Stimulated activated CD4-positive, alpha-beta T cell treated with anti-CD3 and anti-CD28 coated beads, Interleukin-15, amount 100 ng/mL, for 48 hours (primary cell): ENCODE measurements at regions not wholly inside any gene's neighbourhood (a gene's known extent, or its start where the extent isn't known, plus 50 kb on each side); places are given as distances from the start of the nearest gene placed in this dataset.
"Not testable (repeated sequence)": the region's sequence is repeated elsewhere in the genome, so short reads cannot be mapped to it uniquely, and the experiment has no call there.

Source experiments
- DNase-seq, 2 donors: peaks; one replicate each; pipeline ENCODE4 v3.0.0-alpha.2; 2020; ENCODE audit warnings: low read depth in 2 of 2

DNA sequence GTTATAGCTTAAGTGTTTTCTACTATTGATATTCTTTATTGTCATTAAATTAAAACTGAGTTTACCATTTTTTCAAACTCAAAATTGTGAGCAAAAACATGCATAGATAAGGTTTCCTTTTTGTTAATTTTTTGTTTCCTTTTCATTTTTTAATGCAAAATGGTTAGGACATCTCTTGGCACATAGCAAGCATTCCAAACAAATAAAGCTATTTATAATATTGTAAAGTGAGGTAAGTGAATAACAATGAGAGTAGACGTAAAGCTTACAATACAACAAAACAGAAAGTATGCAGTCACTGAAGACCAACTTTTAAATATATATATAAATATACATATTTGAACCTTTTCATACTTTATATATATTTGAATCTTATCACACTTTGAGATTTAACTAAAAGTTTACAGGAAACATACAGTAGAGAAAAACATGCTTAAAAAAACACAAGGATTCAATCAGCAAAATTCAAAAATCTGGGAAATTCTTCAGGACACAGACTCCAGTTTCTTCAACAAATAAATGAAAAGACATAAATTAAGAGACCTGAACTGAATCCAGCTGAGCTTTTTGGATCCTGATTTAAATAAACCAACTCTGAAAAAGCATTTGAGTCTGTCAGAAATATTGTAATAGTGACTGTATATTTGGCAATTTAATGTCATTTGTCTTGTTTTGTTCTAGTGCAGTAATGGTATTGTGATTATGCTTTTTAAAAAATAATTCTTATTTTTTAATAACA is 67.5 kb upstream of the SAMSN1 start:
- DNase-seq, result no peak

DNA sequence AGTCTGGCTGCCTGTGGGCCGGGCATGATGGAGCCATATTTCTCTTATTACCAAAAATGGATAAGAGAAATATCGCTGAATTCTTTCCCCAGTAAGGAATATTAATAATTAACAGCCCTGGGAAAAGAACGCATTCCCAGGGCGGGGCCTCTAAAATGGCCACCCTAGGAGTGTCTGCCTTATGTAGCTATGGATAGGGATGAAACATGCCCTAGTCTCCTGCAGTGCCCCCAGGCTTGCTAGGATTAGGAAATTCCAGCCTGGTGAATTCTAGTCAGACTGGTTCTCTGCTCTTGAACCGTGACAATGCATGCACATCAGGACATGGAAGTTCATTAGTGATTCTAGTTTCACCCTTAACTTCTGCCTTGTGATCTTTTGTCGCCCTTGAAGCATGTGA is 64.0 kb upstream of the SAMSN1 start:
- DNase-seq, result not testable (repeated sequence)

- no peak for DNase-seq
Measured at GRCh38 chr21:14609274-14609673, 63.2 kb upstream of the SAMSN1 start.

DNA sequence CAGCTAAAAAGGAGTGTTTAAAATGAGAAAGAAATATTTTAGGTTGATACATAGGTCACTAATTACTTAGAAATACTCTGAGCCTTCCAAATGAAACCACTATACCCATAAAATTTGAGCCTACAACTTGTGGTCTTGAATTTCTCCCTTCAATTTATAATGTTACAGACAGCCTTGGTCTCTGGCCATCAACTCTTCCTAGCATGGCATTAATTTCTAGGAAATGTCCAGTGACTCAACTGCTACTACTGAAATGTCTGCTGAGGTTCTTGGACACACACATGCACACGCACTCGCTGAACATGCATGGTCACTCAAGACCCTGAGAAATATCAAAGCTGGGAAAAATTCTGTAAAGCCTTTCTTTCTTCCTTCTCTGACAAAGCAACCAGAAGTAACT is 61.1 kb upstream of the SAMSN1 start:
- no peak for DNase-seq

DNA sequence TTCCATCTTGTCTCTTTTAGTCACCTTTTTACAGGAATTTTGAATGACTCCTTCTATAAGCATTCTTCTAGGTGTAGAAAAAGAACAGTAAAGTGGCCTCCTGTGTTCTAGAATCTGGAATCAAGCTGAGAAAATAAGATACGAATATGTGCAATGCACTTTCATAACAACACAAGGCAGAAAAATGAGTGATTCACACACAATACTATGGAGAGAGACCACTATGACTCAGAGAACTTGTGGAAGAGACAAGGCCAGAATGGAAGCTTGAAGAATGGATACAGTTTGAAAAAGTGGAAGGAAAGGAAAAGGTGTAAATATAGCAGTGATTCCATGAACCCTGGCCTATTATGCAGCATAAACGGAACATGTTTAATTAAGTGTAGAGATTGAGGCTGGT is 57.1 kb upstream of the SAMSN1 start:
- DNase-seq, result no peak

DNA sequence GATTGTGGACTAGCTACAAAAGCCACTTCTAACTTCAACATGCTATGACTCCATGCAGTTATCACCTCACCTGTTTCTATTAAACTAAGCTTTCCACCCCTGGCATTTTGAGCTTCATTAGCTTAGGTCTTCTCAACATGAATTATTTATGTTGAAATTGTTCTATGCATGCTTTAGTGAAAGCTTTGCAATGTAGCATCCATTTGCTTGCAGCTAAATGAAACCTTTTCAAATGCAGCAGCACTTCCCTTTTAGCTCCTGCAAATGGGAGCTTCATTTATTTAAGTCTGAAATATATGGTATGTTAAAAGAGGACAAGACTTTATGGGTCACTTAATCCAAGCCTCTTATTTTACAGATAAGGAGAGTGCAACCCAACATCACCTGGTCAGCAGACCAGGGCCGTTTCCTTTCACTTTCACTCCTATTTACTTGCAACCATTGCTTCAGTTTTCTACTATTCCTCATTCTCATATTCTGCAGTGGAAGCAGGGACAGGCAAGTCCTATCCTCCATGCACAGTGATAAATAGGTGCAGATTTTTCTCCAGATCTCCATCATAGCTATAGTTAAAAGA is 56.4 kb upstream of the SAMSN1 start:
- DNase-seq, result no peak

DNA sequence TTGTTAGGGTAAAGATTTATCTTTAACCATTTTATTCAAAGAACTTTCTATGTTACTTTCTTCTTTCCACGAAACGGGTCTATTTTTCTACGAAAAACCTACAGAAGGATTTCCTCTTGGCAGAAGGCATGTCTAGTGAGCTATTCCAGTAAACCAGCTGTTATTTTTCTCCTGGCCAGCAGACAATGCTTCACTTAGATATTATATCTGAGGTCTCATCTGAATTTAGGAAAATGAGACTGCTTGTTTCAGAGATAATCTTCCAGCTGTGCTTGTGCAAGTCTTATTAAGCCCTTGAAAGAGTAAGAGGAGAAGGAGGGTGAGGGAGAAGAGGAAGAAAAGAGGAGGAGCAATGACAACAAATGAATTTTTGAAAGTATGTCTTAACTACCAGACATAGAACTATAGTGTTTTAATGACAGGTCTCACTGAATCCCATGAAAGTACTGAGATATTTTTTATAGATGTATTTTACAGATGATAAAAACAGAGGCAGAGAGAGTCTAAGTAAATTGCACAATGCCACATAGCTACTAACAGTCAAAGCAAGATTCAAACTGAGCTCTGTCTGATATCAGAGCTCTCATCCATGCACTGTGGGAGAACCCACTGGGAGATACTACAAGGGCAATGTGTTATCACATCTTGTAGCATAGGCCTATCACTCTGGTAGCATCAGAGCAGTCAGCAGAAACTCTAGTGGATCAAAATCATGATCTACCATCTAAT is 54.6 kb upstream of the SAMSN1 start:
- DNase-seq, result no peak

GRCh38 chr21:14598065-14598464 is 52.0 kb upstream of the SAMSN1 start:
- DNase-seq, result no peak
